ENCODE measurements at regions not wholly inside any gene's neighbourhood (a gene's known extent, or its start where the extent isn't known, plus 50 kb on each side); places are given as distances from the start of the nearest gene placed in this dataset.

DNA sequence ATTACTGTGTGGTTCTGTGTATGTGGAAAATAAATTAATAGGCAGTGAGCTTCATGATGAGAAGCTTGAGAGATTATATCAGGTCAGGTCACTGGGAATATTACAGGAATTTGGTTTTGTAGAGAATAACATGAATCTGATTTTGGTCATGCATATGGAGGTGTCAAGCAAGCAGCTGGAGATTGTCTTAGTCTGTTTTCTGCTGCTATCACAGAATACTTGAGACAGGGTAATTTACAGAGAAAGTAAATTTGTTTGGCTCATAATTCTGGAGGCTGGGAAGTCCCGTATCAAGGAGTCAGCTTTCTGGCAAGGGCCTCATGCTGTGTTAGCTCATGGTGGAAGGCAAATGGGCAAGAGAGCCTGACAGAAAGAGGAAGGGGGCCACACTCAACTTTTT, 120.7 kb upstream of the FAM3C start:
- TF ChIP-seq POLR2AphosphoS5 (IDR thresholded peaks at IDR 0.05; ENCODE audit: borderline replicate concordance, low read depth, low read length) (no peak), EZH2 (IDR thresholded peaks at IDR 0.05) (no peak), FOXP2 (optimal IDR thresholded peaks at IDR 0.05; ENCODE audit: control extremely low read depth, extremely low read length, insufficient read depth) (no peak)

Data from SK-N-MC (cell line).